WERI-Rb-1 (cell line): ENCODE measurements at regions not wholly inside any gene's neighbourhood (a gene's known extent, or its start where the extent isn't known, plus 50 kb on each side); places are given as distances from the start of the nearest gene placed in this dataset.

Source experiments
- DNase-seq: peaks from one replicate; pipeline ENCODE4 v3.0.0-alpha.2; 2020
- H3K27ac ChIP-seq: fragments of 250-450 bp; sonication (Bioruptor Pico); 2 replicates; pipeline ENCODE4 v1.5.1; 2020; ENCODE audit warnings: mild to moderate bottlenecking, moderate library complexity
- H3K27me3 ChIP-seq: fragments of 250-450 bp; sonication (Bioruptor Pico); 2 replicates; pipeline ENCODE4 v1.5.1; 2021; ENCODE audit warnings: mild to moderate bottlenecking, low read depth, moderate library complexity; ENCODE audit not compliant: insufficient read depth, severe bottlenecking
- H3K36me3 ChIP-seq: fragments of 250-450 bp; sonication (Bioruptor Pico); 2 replicates; pipeline ENCODE4 v1.5.1; 2020; ENCODE audit warnings: mild to moderate bottlenecking, moderate library complexity
- H3K4me3 ChIP-seq: 2 replicates; pipeline ENCODE4 v1.5.1; 2011; ENCODE audit warnings: low read depth, mild to moderate bottlenecking, control low read depth, low read length
- H3K9me3 ChIP-seq: fragments of 250-450 bp; sonication (Bioruptor Pico); 2 replicates; pipeline ENCODE4 v1.5.1; 2021; ENCODE audit warnings: mild to moderate bottlenecking, moderate library complexity; ENCODE audit not compliant: severe bottlenecking
- CTCF ChIP-seq: IDR thresholded peaks from 2 replicates; pipeline ENCODE4 v1.5.1; 2011; ENCODE audit warnings: low read depth, mild to moderate bottlenecking, control low read depth, inconsistent platforms, low read length

DNA sequence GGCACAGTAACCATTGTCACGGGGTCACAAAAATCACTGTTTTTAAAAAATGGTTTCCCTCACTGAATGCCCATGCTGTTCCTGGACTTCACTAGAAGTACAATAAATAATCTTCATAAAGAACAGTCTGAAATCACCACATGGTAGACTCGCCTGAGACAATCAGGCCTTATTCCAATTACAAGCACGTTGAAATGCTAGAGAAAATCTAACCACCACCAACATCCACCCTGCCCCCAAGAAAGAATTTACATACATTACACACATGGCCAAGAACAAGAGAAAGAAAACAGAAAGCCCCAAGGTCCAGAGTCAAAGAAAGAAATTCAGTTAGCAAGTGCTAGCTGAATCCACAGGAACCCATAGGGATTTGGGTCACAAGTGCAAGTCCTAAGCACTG is 107.0 kb upstream of the ERG start:
- TF ChIP-seq CTCF = no peak
- Histone ChIP-seq H3K27ac (no peak overlapping the region), H3K36me3 (no peaks in the 10 kb centered on the region), H3K9me3 (no peaks in the 10 kb centered on the region), H3K27me3 (no peaks in the 10 kb centered on the region), H3K4me3 (no peak overlapping the region)
- no peak for DNase-seq

DNA sequence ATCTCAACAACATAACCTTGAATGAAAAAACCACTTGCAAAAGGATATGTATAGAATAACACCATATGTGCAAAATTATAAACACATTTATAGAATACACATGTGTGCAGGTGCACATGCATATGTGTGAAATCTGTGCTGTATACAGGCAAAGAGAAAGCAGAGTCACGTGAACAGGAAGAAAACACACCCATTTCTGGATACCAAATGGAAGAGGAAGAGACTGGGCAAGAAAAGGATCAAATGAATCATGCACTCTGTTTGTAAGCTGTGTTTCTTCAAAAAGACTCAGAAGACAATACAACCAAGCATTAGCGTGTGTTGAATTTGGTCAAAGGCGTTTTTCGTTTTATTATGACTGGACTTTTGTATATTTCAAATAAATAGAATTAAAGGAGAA is 111.3 kb upstream of the ERG start:
- H3K4me3 ChIP-seq = no peak overlapping the region
- TF ChIP-seq CTCF = no peak
- no peak for DNase-seq
- no peak overlapping the region for H3K27ac ChIP-seq
- no peaks in the 10 kb centered on the region for H3K36me3 ChIP-seq
- H3K9me3 ChIP-seq = no peaks in the 10 kb centered on the region
- H3K27me3 ChIP-seq = no peaks in the 10 kb centered on the region

DNA sequence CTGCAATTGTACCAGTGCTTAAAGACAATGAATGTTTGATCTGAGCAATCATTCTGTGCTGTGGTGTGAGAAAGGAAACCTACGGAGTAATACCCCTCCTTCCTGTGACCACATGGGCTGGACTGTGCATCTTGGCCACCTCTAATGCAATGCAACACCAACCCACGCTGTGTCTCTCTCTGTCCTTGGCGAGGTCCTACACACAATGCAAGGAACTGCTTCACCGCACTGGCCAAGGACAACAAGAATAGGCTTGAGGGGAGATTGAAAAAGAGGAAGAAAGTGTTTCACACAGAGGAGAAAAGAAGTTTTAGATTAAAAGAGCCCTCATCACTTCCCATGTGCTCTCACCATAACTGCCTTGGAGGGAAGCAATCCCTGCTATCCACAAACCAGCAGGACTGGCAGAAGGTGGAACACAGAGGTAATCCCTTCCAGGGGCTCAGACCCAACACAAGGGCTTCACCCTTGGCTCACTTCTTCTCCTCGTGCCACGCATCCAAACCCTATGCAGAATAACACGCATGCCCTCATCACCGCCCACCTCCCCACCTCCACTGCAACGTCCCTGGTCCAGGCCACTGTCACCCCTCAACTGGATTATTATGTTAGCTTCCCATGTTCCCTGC is 112.5 kb upstream of the ERG start:
- Histone ChIP-seq H3K27ac (no peak overlapping the region), H3K4me3 (no peak overlapping the region), H3K36me3 (no peaks in the 10 kb centered on the region), H3K27me3 (no peaks in the 10 kb centered on the region), H3K9me3 (no peaks in the 10 kb centered on the region)
- TF ChIP-seq CTCF = no peak
- no peak for DNase-seq

- no peak overlapping the region for H3K4me3 ChIP-seq
- no peak for TF ChIP-seq CTCF
- no peaks in the 10 kb centered on the region for H3K27me3 ChIP-seq
- no peaks in the 10 kb centered on the region for H3K9me3 ChIP-seq
- H3K27ac ChIP-seq = no peak overlapping the region
- no peaks in the 10 kb centered on the region for H3K36me3 ChIP-seq
- DNase-seq = no peak
These were observed 113.0 kb upstream of the ERG start for GRCh38 chr21:38611277-38611676.

GRCh38 chr21:38613686-38614085 is 115.4 kb upstream of the ERG start:
- Histone ChIP-seq H3K27ac (no peak overlapping the region), H3K36me3 (no peaks in the 10 kb centered on the region), H3K4me3 (no peak overlapping the region), H3K27me3 (no peaks in the 10 kb centered on the region), H3K9me3 (no peaks in the 10 kb centered on the region)
- DNase-seq = no peak
- no peak for TF ChIP-seq CTCF

GRCh38 chr21:38614558-38614957 is 116.3 kb upstream of the ERG start:
- no peak for DNase-seq
- TF ChIP-seq CTCF = no peak
- Histone ChIP-seq H3K9me3 (no peaks in the 10 kb centered on the region), H3K4me3 (no peak overlapping the region), H3K27me3 (no peaks in the 10 kb centered on the region), H3K27ac (no peak overlapping the region), H3K36me3 (no peaks in the 10 kb centered on the region)
